GM18517 (cell line): ENCODE measurements at regions not wholly inside any gene's neighbourhood (a gene's known extent, or its start where the extent isn't known, plus 50 kb on each side); places are given as distances from the start of the nearest gene placed in this dataset.

Experiments
- ATAC-seq: cut with Tn5 transposase; IDR thresholded peaks from one replicate; pipeline ENCODE4 v1.9.1; 2021; ENCODE audit warnings: mild to moderate bottlenecking, moderate library complexity; ENCODE audit not compliant: unreplicated experiment

GRCh38 chr10:84994722-84995121 is 666.3 kb downstream of the CCSER2 start:
- ATAC-seq = no peak

- ATAC-seq = no peak
These were observed 668.2 kb downstream of the CCSER2 start for GRCh38 chr10:84996580-84996979.

DNA sequence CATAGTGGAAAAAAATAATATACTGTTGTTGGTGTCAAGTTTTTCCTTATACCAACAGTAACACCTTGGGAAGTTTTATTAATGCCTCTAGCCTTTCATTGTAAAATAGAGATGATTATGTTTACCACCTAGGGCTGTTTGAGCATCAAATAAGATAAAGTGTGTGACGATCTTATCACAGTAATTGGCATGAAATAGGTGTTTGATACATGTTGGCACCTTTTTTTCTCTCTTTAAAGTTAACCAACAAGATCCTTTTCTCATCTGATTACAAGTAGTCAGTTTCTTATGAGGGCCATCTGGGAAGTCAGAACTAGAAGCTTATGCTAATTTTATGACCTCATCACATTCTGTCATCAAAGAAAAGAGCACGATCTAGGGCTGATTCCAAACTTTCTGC is 669.5 kb downstream of the CCSER2 start:
- no peak for ATAC-seq

- no peak for ATAC-seq
These were observed 671.5 kb downstream of the CCSER2 start for GRCh38 chr10:84999929-85000328.

DNA sequence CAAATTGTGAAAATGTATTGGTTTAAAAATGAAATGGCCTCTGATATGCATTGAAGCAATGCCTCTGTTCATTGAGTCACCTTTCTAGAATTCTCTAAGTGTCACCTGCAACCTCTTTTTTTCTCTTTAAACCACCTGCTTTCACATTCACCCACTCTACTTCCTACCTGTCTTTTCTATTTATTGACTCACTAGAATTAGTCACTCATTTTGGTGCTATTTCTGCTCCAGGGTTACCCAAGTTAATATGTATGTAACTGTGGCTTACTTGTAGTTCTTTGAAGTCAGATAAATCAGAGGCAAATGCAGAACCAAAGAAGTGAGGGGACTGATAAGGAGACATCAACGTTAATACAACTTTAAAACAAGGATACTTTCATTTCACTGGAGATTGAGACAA is 674.7 kb downstream of the CCSER2 start:
- no peak for ATAC-seq

- no peak for ATAC-seq
These were observed 680.2 kb downstream of the CCSER2 start for GRCh38 chr10:85008488-85009184.

GRCh38 chr10:85012305-85012704 is 683.9 kb downstream of the CCSER2 start:
- no peak for ATAC-seq

GRCh38 chr10:85026878-85027467 is 698.6 kb downstream of the CCSER2 start:
- no peak for ATAC-seq

DNA sequence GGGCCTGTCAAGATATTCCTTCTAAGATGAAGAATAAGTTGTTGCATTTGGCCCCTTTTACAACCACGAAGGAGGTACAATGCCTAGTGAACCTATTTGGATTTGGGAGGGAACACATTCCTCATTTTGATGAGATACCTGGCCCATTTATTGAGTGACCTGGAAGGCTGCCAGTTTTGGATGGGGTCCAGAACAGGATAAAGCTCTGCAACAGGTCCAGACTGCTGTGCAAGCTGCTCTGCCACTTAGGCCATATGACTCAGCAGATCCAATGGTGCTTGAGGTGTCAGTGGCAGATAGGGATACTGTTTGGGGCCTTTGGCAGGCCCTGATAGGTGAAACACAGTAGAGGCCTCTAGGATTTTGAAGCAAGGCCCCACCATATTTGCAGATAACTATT is 704.6 kb downstream of the CCSER2 start:
- ATAC-seq = no peak

GRCh38 chr10:85036661-85037060 is 708.3 kb downstream of the CCSER2 start:
- ATAC-seq = no peak

- no peak for ATAC-seq
These were observed 710.9 kb downstream of the CCSER2 start for GRCh38 chr10:85039311-85039710.

DNA sequence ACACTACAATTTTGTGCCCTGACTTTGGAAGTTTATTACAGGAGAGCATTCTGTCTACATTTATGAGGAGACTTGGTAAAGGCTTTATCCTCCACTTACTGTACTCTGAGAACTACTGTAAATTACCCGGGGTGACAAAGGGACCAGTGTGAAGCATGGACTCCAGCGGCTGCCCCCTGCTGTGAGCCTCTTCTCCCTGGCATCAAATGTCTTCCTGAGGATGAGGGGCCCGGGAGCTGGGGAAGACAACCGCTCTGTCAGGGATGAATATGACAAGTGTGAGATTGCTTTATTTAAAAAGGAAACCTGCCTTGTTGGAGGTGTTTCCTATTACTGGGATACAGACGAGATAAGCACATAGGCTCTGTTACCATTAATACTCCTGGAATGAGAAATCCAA is 714.8 kb downstream of the CCSER2 start:
- no peak for ATAC-seq

GRCh38 chr10:85045046-85045445 is 716.7 kb downstream of the CCSER2 start:
- ATAC-seq = no peak

GRCh38 chr10:85047170-85047834 is 718.9 kb downstream of the CCSER2 start:
- ATAC-seq = no peak

GRCh38 chr10:85047979-85048378 is 719.6 kb downstream of the CCSER2 start:
- ATAC-seq = no peak

DNA sequence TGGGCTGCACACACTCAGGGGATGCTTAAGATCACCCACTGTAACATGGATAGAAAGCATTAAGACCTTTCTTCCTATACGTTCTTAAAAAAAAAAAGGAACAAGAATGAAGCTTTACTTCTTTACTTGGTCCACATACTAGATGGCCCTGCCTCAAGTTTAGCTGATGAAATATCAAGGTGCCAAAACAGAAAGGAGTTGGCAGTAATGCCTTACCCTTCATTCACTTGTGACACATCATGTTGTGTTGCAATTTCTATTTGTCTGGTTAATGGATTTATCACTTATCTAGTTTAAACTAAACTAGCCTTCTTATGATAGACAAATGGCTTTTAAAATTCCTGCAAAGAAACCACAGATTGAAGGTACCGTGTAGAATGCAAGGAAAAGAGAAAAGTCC is 720.3 kb downstream of the CCSER2 start:
- ATAC-seq = no peak

DNA sequence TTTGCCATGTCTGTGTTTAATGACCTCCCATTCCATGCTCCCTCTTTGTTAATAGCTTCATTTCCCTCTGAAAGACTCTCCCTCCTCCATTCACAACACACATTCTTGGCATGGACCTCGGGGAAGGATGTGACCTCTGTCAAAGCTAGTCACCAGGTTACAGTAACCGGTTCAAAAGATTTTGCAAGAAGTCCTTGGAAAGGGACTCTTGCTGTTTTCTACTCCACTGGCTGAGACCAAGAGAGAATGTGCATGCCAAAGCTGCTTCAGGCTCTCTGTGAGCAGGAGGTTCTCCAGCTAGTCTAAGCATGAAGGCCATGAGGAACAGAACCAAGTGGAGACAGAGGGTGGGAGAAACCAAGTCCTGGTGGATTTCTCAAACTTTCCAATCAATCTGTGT is 732.6 kb downstream of the CCSER2 start:
- ATAC-seq = no peak

DNA sequence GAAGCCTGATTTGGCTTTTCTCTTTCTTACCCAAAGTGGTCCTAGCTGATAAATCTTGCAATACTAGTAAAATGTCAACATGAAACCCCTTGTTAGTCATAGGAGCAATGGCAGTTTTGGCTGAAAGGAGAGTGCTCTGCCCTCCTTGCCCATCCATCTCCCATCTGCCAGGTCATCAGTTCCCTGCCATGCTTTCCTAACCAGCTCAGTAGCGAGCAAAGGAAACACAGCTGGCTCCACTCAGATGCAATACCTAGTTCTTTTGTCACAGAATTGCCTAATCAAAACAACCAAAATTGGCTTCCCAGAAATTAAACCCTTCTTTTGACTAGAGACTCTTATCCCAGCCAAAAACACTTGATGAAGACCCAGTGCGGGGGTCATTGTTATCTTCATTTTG is 733.0 kb downstream of the CCSER2 start:
- no peak for ATAC-seq

GRCh38 chr10:85067955-85068354 is 739.6 kb downstream of the CCSER2 start:
- no peak for ATAC-seq

DNA sequence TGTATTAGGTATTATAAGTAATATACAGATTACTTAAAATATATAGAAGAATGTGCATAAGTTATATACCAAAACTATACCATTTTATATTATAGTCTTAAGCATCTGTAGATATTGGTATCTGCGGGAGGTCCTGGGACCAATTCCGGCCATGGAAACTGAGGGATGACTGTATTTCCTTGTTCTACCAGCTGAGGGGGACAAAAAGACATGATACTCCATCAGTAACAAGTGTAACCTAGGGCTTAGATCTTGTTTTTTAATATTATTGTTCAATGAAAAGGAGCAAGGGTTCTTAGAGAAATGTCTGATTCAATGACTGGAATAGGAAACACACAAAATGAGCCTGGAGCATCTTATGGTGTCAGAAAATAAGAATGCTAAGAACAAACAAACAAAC is 752.5 kb downstream of the CCSER2 start:
- ATAC-seq = no peak

DNA sequence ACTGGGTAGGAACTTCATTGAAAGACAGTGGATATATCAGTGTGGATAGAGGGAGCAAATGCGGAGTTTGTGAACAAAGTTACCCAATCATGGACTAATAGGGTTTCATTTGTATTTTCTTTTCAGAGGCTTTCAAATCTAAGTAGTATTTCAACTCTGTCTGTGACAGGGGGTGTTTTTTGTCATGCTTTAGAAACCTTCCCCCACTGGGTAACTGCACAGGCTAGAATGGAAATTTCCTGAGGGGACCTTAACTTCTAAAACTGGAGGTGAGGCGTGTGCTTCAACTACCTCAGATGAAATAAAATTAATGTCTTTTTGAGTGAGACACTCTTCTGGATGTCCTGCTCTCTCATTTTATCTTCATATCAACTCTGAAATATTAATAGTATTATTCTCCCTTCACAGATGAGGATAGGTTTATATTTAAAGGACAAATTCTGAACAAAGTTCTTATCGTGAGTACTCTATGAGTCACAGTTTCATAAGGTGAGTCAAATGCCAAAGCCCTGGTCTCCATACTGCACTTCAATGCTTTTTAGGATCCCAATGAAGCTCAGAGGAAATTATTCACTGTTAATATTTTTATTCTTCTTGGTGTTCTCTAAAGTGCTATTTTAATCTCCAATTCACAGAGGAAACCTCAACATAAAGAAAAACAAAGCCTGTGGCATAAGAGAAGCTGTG is 770.6 kb downstream of the CCSER2 start:
- no peak for ATAC-seq

DNA sequence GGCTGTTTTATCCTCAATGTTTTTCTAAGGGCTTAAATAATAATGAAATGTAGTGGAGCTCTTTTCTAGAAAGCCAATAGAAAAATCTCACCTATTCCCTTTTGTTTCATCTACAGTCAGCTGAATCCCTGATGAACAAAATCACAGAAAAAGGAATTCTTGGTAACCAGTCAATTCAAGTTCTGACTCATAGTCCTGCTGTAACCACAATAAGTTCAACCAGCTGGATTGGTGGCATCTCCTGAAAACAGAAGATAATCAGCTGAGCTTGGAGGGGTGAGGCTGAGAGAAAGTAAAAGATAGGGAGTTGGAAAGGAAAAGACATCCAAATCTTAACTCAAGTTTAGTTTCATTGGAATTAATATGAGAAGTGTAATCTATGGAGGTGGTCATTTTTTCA is 772.1 kb downstream of the CCSER2 start:
- ATAC-seq = no peak
